ENCODE measurements at regions not wholly inside any gene's neighbourhood (a gene's known extent, or its start where the extent isn't known, plus 50 kb on each side); places are given as distances from the start of the nearest gene placed in this dataset.

- no peak for ATAC-seq
These were observed 851.3 kb downstream of the GRID1 start for GRCh38 chr10:85515316-85515715.

More at GRCh38 chr10:85515316-85515715, 851.3 kb downstream of the GRID1 start:
- no peaks in the 10 kb centered on the region for H3K36me3 ChIP-seq (ENCODE audit: insufficient read depth)
- no peak overlapping the region for H3K4me2 ChIP-seq
- Mint-ChIP-seq H3K36me3 (ENCODE audit: low read depth) (no peaks in the 10 kb centered on the region; the same call in 2 of the 3 replicates), H3K4me1 (peaks cover 10% of the 10 kb centered on the region), H3K27ac (no peak overlapping the region), H3K9me3 (peaks cover 65% of the 10 kb centered on the region), H3K4me3 (no peak overlapping the region), H3K27me3 (ENCODE audit: insufficient read depth, low read depth, poor library complexity) (peaks cover 4% of the 10 kb centered on the region)
- H3K4me1 ChIP-seq (ENCODE audit: insufficient read depth) = no peaks in the 10 kb centered on the region
- no peak overlapping the region for H2AFZ ChIP-seq
- no peak overlapping the region for H3K4me3 ChIP-seq
- no peaks in the 10 kb centered on the region for H3K27me3 ChIP-seq (ENCODE audit: insufficient read depth)
- H3K9me2 ChIP-seq (ENCODE audit: insufficient read depth) = no peaks in the 10 kb centered on the region
- H3F3A ChIP-seq (replicated peaks; ENCODE audit: low read depth) = no peaks in the 10 kb centered on the region
- no peaks in the 10 kb centered on the region for H4K20me1 ChIP-seq (replicated peaks; ENCODE audit: insufficient read depth)
- DNase-seq (ENCODE audit: low spot score) = no peak
- no peak overlapping the region for H3K27ac ChIP-seq (ENCODE audit: low read depth)
- no peak for TF ChIP-seq STAT1 (IDR thresholded peaks at IDR 0.05; ENCODE audit: unreplicated experiment)
- no peak for TF ChIP-seq ZNF331 (CRISPR knock-in tag; IDR thresholded peaks at IDR 0.05; ENCODE audit: low read depth)
- TF ChIP-seq, protein P1, sequence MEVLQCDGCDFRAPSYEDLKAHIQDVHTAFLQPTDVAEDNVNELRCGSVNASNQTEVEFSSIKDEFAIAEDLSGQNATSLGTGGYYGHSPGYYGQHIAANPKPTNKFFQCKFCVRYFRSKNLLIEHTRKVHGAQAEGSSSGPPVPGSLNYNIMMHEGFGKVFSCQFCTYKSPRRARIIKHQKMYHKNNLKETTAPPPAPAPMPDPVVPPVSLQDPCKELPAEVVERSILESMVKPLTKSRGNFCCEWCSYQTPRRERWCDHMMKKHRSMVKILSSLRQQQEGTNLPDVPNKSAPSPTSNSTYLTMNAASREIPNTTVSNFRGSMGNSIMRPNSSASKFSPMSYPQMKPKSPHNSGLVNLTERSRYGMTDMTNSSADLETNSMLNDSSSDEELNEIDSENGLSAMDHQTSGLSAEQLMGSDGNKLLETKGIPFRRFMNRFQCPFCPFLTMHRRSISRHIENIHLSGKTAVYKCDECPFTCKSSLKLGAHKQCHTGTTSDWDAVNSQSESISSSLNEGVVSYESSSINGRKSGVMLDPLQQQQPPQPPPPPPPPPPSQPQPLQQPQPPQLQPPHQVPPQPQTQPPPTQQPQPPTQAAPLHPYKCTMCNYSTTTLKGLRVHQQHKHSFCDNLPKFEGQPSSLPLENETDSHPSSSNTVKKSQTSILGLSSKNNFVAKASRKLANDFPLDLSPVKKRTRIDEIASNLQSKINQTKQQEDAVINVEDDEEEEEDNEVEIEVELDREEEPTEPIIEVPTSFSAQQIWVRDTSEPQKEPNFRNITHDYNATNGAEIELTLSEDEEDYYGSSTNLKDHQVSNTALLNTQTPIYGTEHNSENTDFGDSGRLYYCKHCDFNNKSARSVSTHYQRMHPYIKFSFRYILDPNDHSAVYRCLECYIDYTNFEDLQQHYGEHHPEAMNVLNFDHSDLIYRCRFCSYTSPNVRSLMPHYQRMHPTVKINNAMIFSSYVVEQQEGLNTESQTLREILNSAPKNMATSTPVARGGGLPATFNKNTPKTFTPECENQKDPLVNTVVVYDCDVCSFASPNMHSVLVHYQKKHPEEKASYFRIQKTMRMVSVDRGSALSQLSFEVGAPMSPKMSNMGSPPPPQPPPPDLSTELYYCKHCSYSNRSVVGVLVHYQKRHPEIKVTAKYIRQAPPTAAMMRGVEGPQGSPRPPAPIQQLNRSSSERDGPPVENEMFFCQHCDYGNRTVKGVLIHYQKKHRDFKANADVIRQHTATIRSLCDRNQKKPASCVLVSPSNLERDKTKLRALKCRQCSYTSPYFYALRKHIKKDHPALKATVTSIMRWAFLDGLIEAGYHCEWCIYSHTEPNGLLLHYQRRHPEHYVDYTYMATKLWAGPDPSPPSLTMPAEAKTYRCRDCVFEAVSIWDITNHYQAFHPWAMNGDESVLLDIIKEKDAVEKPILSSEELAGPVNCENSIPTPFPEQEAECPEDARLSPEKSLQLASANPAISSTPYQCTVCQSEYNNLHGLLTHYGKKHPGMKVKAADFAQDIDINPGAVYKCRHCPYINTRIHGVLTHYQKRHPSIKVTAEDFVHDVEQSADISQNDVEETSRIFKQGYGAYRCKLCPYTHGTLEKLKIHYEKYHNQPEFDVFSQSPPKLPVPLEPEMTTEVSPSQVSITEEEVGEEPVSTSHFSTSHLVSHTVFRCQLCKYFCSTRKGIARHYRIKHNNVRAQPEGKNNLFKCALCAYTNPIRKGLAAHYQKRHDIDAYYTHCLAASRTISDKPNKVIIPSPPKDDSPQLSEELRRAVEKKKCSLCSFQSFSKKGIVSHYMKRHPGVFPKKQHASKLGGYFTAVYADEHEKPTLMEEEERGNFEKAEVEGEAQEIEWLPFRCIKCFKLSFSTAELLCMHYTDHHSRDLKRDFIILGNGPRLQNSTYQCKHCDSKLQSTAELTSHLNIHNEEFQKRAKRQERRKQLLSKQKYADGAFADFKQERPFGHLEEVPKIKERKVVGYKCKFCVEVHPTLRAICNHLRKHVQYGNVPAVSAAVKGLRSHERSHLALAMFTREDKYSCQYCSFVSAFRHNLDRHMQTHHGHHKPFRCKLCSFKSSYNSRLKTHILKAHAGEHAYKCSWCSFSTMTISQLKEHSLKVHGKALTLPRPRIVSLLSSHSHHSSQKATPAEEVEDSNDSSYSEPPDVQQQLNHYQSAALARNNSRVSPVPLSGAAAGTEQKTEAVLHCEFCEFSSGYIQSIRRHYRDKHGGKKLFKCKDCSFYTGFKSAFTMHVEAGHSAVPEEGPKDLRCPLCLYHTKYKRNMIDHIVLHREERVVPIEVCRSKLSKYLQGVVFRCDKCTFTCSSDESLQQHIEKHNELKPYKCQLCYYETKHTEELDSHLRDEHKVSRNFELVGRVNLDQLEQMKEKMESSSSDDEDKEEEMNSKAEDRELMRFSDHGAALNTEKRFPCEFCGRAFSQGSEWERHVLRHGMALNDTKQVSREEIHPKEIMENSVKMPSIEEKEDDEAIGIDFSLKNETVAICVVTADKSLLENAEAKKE (CRISPR knock-in tag; IDR thresholded peaks at IDR 0.05) = no peak
- TF ChIP-seq ZNF114 (CRISPR knock-in tag; IDR thresholded peaks at IDR 0.05) = no peak
- TF ChIP-seq EZH2phosphoT487 (IDR thresholded peaks at IDR 0.05; ENCODE audit: unreplicated experiment) = no peak
- no peaks in the 10 kb centered on the region for H3K79me2 ChIP-seq (replicated peaks; ENCODE audit: insufficient read depth)

Data from GM23338 (cell line).